CD14-positive monocyte (primary cell): ENCODE measurements at regions not wholly inside any gene's neighbourhood (a gene's known extent, or its start where the extent isn't known, plus 50 kb on each side); places are given as distances from the start of the nearest gene placed in this dataset.

Experiments
- DNase-seq, 3 donors: peaks; one replicate each; pipeline ENCODE4 v3.0.0-alpha.2; 2011 to 2022
- H2AFZ ChIP-seq: 2 replicates; pipeline ENCODE4 v1.6.0; 2012; ENCODE audit warnings: mild to moderate bottlenecking, low read depth, low read length, inconsistent platforms; ENCODE audit not compliant: insufficient read depth, poor library complexity, severe bottlenecking
- H3K27ac ChIP-seq, 2 donors: 1 replicate in 1 of 2; 2 replicates in 1 of 2; pipeline ENCODE4 v1.5.1; 2012 to 2013; ENCODE audit warnings: low read length in 2 of 2, control low read depth in 1 of 2, inconsistent platforms in 1 of 2, low read depth in 1 of 2, mild to moderate bottlenecking in 1 of 2
- H3K27me3 ChIP-seq, 2 donors: one replicate each; pipeline versions ENCODE4 v1.6.0 to v1.6.1; 2011 to 2013; ENCODE audit warnings: low read length in 2 of 2; ENCODE audit not compliant: control insufficient read depth in 2 of 2, insufficient read depth in 2 of 2
- H3K36me3 ChIP-seq, 2 donors: replicated peaks in 1 of 2; 1 replicate in 1 of 2; 2 replicates in 1 of 2; pipeline versions ENCODE4 v1.5.1 to v1.6.1; 2012 to 2013; ENCODE audit warnings: low read length in 2 of 2, control low read depth in 1 of 2, inconsistent platforms in 1 of 2, mild to moderate bottlenecking in 1 of 2; ENCODE audit not compliant: insufficient read depth in 2 of 2, control insufficient read depth in 1 of 2
- H3K4me1 ChIP-seq, 2 donors: 1 replicate in 1 of 2; 2 replicates in 1 of 2; pipeline versions ENCODE4 v1.5.1 to v1.6.1; 2012 to 2013; ENCODE audit warnings: low read length in 2 of 2, control low read depth in 1 of 2, inconsistent platforms in 1 of 2, mild to moderate bottlenecking in 1 of 2, moderate library complexity in 1 of 2; ENCODE audit not compliant: insufficient read depth in 2 of 2, control insufficient read depth in 1 of 2
- H3K4me2 ChIP-seq: replicated peaks from 2 replicates; pipeline ENCODE3; 2012; ENCODE audit warnings: low read length, moderate library complexity, mild to moderate bottlenecking; ENCODE audit not compliant: poor library complexity, severe bottlenecking; ENCODE audit errors: extremely low read depth
- H3K4me3 ChIP-seq, 3 experiments: fragments of 200-600 bp in 1 of 3; sonication (generic) in 1 of 3; replicated peaks in 1 of 3; 1 replicate in 2 of 3; 2 replicates in 1 of 3; pipeline ENCODE4 v1.5.1; 2011 to 2013; ENCODE audit warnings: low read length in 3 of 3, mild to moderate bottlenecking in 3 of 3, control low read depth in 2 of 3, low read depth in 2 of 3, inconsistent platforms in 1 of 3, moderate library complexity in 1 of 3
- H3K79me2 ChIP-seq: 2 replicates; pipeline ENCODE4 v1.6.0; 2012; ENCODE audit warnings: mild to moderate bottlenecking, control low read depth, inconsistent platforms, low read length, moderate library complexity; ENCODE audit not compliant: insufficient read depth
- H3K9ac ChIP-seq: 2 replicates; pipeline ENCODE4 v1.6.0; 2017; ENCODE audit warnings: low read length, mild to moderate bottlenecking; ENCODE audit not compliant: insufficient read depth, poor library complexity, severe bottlenecking
- H3K9me3 ChIP-seq, 2 donors: replicated peaks in 1 of 2; 1 replicate in 1 of 2; 2 replicates in 1 of 2; pipeline versions ENCODE4 v1.5.1 to v1.6.1; 2012 to 2013; ENCODE audit warnings: low read length in 2 of 2, control low read depth in 1 of 2; ENCODE audit not compliant: control insufficient read depth in 1 of 2, insufficient read depth in 1 of 2
- H4K20me1 ChIP-seq: 2 replicates; pipeline ENCODE4 v1.6.0; 2012; ENCODE audit warnings: mild to moderate bottlenecking, low read length, control low read depth, moderate library complexity; ENCODE audit not compliant: insufficient read depth
- H3K27ac Mint-ChIP-seq, 7 donors: one replicate each; pipeline ENCODE4 v1.8.0; 2020; ENCODE audit warnings: mild to moderate bottlenecking in 7 of 7, mixed read lengths in 7 of 7, moderate library complexity in 6 of 7, inconsistent platforms in 2 of 7
- H3K27me3 Mint-ChIP-seq, 3 donors: one replicate each; pipeline ENCODE4 v1.8.0; 2021 to 2022; ENCODE audit warnings: low read depth in 3 of 3, mild to moderate bottlenecking in 3 of 3, mixed read lengths in 3 of 3, moderate library complexity in 3 of 3, inconsistent platforms in 1 of 3
- H3K36me3 Mint-ChIP-seq, 2 donors: one replicate each; pipeline ENCODE4 v1.8.0; 2020; ENCODE audit warnings: mixed read lengths in 2 of 2, inconsistent platforms in 1 of 2, mild to moderate bottlenecking in 1 of 2
- H3K4me1 Mint-ChIP-seq: one replicate; pipeline ENCODE4 v1.8.0; 2020; ENCODE audit warnings: mild to moderate bottlenecking, mixed read lengths
- H3K4me3 Mint-ChIP-seq, 2 donors: one replicate each; pipeline ENCODE4 v1.8.0; 2020; ENCODE audit warnings: mild to moderate bottlenecking in 2 of 2, mixed read lengths in 2 of 2, moderate library complexity in 1 of 2
- H3K9me3 Mint-ChIP-seq, 7 donors: one replicate each; pipeline ENCODE4 v1.8.0; 2020 to 2022; ENCODE audit warnings: mixed read lengths in 7 of 7, mild to moderate bottlenecking in 6 of 7, moderate library complexity in 6 of 7, inconsistent platforms in 2 of 7
- WGBS: methylation state at CpG from one replicate; pipeline ENCODE4 v1.1.5; 2013; ENCODE audit warnings: missing lambda C conversion rate; ENCODE audit not compliant: insufficient coverage; 5-methylcytosine and 5-hydroxymethylcytosine counted together
- intact Hi-C, 2 donors: fragments of 100-400 bp; cut with micrococcal nuclease; formaldehyde crosslinking; loops; one replicate each; pipeline versions ENCODE4 v1.15.0 to v1.15.1; 2023
- TF ChIP-seq, protein P1 (sequence below): fragments of 200-600 bp; IDR thresholded peaks from one replicate; pipeline ENCODE4 v1.8.0; 2022; ENCODE audit warnings: antibody characterized with exemption, mild to moderate bottlenecking

DNA sequence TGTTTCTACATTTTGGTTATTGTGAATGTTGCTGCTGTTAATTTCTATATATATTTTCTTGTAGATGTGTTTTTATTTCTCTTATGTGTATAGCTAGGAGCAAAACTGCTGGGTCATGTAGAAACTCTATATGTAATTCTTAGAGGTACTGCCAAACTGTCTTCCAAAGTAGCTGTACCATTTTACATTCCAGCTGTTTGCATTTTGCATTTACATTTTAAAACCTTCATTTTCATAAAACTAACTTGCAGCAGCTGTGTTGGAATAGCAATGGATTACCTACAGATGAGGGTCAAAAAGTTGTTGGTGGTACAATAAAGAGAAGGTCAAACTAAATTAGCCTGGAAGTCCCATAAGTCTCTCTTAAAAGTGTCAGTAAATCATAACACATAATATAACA is 1109.7 kb downstream of the FLRT2 start:
- Histone ChIP-seq H3K4me3 (no peak overlapping the region), H3K9me3 (peaks cover 0 to 2% of the 10 kb centered on the region in 2 donors), H2AFZ (no peak overlapping the region), H3K4me1 (no peaks in the 10 kb centered on the region), H3K36me3 (no peaks in the 10 kb centered on the region), H3K79me2 (no peaks in the 10 kb centered on the region), H3K9ac (no peak overlapping the region), H3K4me2 (no peak overlapping the region), H3K27ac (no peak overlapping the region), H3K27me3 (no peaks in the 10 kb centered on the region), H4K20me1 (no peaks in the 10 kb centered on the region)
- H3K27me3 Mint-ChIP-seq: peaks cover 0 to 2% (median 0%) of the 10 kb centered on the region in 3 donors
- H3K9me3 Mint-ChIP-seq: peaks cover 3 to 20% (median 8%) of the 10 kb centered on the region in 7 donors
- no peak for DNase-seq
- TF ChIP-seq, protein P1, sequence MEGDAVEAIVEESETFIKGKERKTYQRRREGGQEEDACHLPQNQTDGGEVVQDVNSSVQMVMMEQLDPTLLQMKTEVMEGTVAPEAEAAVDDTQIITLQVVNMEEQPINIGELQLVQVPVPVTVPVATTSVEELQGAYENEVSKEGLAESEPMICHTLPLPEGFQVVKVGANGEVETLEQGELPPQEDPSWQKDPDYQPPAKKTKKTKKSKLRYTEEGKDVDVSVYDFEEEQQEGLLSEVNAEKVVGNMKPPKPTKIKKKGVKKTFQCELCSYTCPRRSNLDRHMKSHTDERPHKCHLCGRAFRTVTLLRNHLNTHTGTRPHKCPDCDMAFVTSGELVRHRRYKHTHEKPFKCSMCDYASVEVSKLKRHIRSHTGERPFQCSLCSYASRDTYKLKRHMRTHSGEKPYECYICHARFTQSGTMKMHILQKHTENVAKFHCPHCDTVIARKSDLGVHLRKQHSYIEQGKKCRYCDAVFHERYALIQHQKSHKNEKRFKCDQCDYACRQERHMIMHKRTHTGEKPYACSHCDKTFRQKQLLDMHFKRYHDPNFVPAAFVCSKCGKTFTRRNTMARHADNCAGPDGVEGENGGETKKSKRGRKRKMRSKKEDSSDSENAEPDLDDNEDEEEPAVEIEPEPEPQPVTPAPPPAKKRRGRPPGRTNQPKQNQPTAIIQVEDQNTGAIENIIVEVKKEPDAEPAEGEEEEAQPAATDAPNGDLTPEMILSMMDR: no peak
- peaks cover 2% of the 10 kb centered on the region for H3K4me1 Mint-ChIP-seq
- H3K36me3 Mint-ChIP-seq: no peaks in the 10 kb centered on the region
- H3K4me3 Mint-ChIP-seq: no peak overlapping the region
- H3K27ac Mint-ChIP-seq: no peak overlapping the region
- intact Hi-C loops: no loop called here

DNA sequence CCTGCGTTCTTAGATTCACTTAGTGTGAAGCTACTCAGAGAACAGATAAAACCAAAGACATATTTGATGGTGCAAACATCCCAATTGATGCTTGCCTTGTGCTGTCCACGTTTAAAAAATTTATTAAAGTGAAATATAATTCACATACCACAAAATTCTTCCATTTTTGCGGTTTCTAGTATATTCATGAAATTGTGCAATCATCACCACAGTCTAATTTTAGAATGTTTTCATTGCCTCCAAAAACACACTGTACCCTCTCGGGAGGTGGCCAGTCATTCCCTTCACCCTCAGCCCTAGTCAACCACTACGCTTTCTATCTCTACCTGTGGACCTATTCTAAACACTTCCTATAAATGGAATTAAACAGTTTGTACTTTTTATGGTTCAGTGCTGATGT is 1109.2 kb downstream of the FLRT2 start:
- no peak for DNase-seq
- no peaks in the 10 kb centered on the region for H3K36me3 ChIP-seq
- no peak overlapping the region for H2AFZ ChIP-seq
- Mint-ChIP-seq H3K27me3 (peaks cover 0 to 2% (median 0%) of the 10 kb centered on the region in 3 donors), H3K4me3 (no peak overlapping the region), H3K9me3 (peaks cover 3 to 20% (median 8%) of the 10 kb centered on the region in 7 donors), H3K4me1 (peaks cover 2% of the 10 kb centered on the region), H3K36me3 (no peaks in the 10 kb centered on the region), H3K27ac (no peak overlapping the region)
- H3K4me2 ChIP-seq: no peak overlapping the region
- H3K27me3 ChIP-seq: no peaks in the 10 kb centered on the region
- H3K79me2 ChIP-seq: no peaks in the 10 kb centered on the region
- H3K4me3 ChIP-seq: no peak overlapping the region
- peaks cover 0 to 2% of the 10 kb centered on the region in 2 donors for H3K9me3 ChIP-seq
- no peaks in the 10 kb centered on the region for H3K4me1 ChIP-seq
- TF ChIP-seq, protein P1: no peak
- H4K20me1 ChIP-seq: no peaks in the 10 kb centered on the region
- intact Hi-C loops: no loop called here
- WGBS: 29% methylated on average over 1 of the region's 5 CpGs
- no peak overlapping the region for H3K27ac ChIP-seq
- H3K9ac ChIP-seq: no peak overlapping the region
